Vagina (tissue), 2 donors: ENCODE measurements at regions not wholly inside any gene's neighbourhood (a gene's known extent, or its start where the extent isn't known, plus 50 kb on each side); places are given as distances from the start of the nearest gene placed in this dataset.
A peak's percentile ranks its signal among the peaks of the same experiment; 100 is the strongest.

ENCODE experiments used
- DNase-seq, 2 donors: peaks; one replicate each; pipeline ENCODE4 v3.0.0-alpha.2; 2017; ENCODE audit errors: extremely low spot score in 2 of 2
- H3K27ac ChIP-seq: fragments of 200-600 bp; sonication (generic); one replicate; pipeline ENCODE4 v1.5.1; 2019
- H3K27me3 ChIP-seq: fragments of 200-600 bp; sonication (generic); one replicate; pipeline ENCODE4 v1.5.1; 2019
- H3K36me3 ChIP-seq, 2 donors: fragments of 200-600 bp; sonication (generic); one replicate each; pipeline ENCODE4 v1.5.1; 2017 to 2019
- H3K4me1 ChIP-seq: fragments of 200-600 bp; sonication (generic); one replicate; pipeline ENCODE4 v1.5.1; 2019
- H3K4me3 ChIP-seq, 2 donors: fragments of 200-600 bp; sonication (generic); 1 replicate in 1 of 2; 2 replicates in 1 of 2; pipeline ENCODE4 v1.5.1; 2016 to 2019
- H3K9me3 ChIP-seq: fragments of 200-600 bp; sonication (generic); one replicate; pipeline ENCODE4 v1.5.1; 2019
- CTCF ChIP-seq, 3 experiments: fragments of 450-650 bp in 2 of 3; fragments of 200-600 bp in 1 of 3; sonication (generic) in 1 of 3; IDR thresholded peaks; one replicate each; pipeline ENCODE4 v1.5.1; 2017 to 2019; ENCODE audit warnings: antibody characterized with exemption in 3 of 3, mild to moderate bottlenecking in 2 of 3, moderate library complexity in 2 of 3
- POLR2A ChIP-seq, 2 donors: fragments of 450-650 bp; IDR thresholded peaks; one replicate each; pipeline ENCODE4 v1.6.1; 2017; ENCODE audit warnings: antibody characterized with exemption in 2 of 2, mild to moderate bottlenecking in 2 of 2, moderate library complexity in 2 of 2
- POLR2AphosphoS5 ChIP-seq, 2 donors: sonication (generic); formaldehyde crosslinking; IDR thresholded peaks; one replicate each; pipeline ENCODE4 v1.9.0; 2017; ENCODE audit warnings: antibody characterized with exemption in 2 of 2, mild to moderate bottlenecking in 2 of 2, low read depth in 1 of 2; ENCODE audit not compliant: insufficient read depth in 1 of 2
- intact Hi-C: fragments of 100-400 bp; cut with DNase I; formaldehyde crosslinking; loops from one replicate; pipeline ENCODE4 v1.15.1; 2023

GRCh38 chr2:65553504-65554074 lies 121.2 kb upstream of the SPRED2 start:
- Histone ChIP-seq H3K27me3 (no peaks in the 10 kb centered on the region), H3K4me1 (no peaks in the 10 kb centered on the region), H3K27ac (no peak overlapping the region), H3K4me3 (no peak overlapping the region), H3K36me3 (no peaks in the 10 kb centered on the region), H3K9me3 (no peaks in the 10 kb centered on the region)
- intact Hi-C loops = loop anchor here (5.0 kb wide), 1 partner anchor 291 kb away; no protein-coding TSS in a partner anchor
- peak in 1 of 3 experiments; percentile 6 for TF ChIP-seq CTCF (IDR thresholded peaks at IDR 0.05)
- no peak for TF ChIP-seq POLR2AphosphoS5 (IDR thresholded peaks at IDR 0.05; ENCODE audit: insufficient read depth in 1 of 2, low read depth in 1 of 2)
- DNase-seq = no peak

GRCh38 chr2:65551528-65551927 lies 119.1 kb upstream of the SPRED2 start:
- TF ChIP-seq POLR2A (IDR thresholded peaks at IDR 0.05) = no peak
- no peak for TF ChIP-seq POLR2AphosphoS5 (IDR thresholded peaks at IDR 0.05; ENCODE audit: insufficient read depth in 1 of 2, low read depth in 1 of 2)
- TF ChIP-seq CTCF (IDR thresholded peaks at IDR 0.05) = no peak
- H3K9me3 ChIP-seq = no peaks in the 10 kb centered on the region
- H3K4me1 ChIP-seq = no peaks in the 10 kb centered on the region
- intact Hi-C loops = loop anchor here (5.0 kb wide), 1 partner anchor 289 kb away; no protein-coding TSS in a partner anchor
- DNase-seq = no peak
- no peaks in the 10 kb centered on the region for H3K36me3 ChIP-seq
- no peak overlapping the region for H3K27ac ChIP-seq
- H3K27me3 ChIP-seq = no peaks in the 10 kb centered on the region
- H3K4me3 ChIP-seq = no peak overlapping the region

GRCh38 chr2:65550246-65550645 lies 117.8 kb upstream of the SPRED2 start:
- H3K36me3 ChIP-seq = no peaks in the 10 kb centered on the region
- no peak overlapping the region for H3K4me3 ChIP-seq
- intact Hi-C loops = loop anchor here (5.0 kb wide), 1 partner anchor 288 kb away; no protein-coding TSS in a partner anchor
- no peak for DNase-seq
- H3K4me1 ChIP-seq = no peaks in the 10 kb centered on the region
- no peak for TF ChIP-seq POLR2AphosphoS5 (IDR thresholded peaks at IDR 0.05; ENCODE audit: insufficient read depth in 1 of 2, low read depth in 1 of 2)
- TF ChIP-seq CTCF (IDR thresholded peaks at IDR 0.05) = no peak
- TF ChIP-seq POLR2A (IDR thresholded peaks at IDR 0.05) = no peak
- no peaks in the 10 kb centered on the region for H3K9me3 ChIP-seq
- no peak overlapping the region for H3K27ac ChIP-seq
- H3K27me3 ChIP-seq = no peaks in the 10 kb centered on the region

- Histone ChIP-seq H3K9me3 (no peaks in the 10 kb centered on the region), H3K36me3 (no peaks in the 10 kb centered on the region), H3K4me3 (no peak overlapping the region), H3K4me1 (no peaks in the 10 kb centered on the region), H3K27me3 (no peaks in the 10 kb centered on the region), H3K27ac (no peak overlapping the region)
- TF ChIP-seq POLR2A (IDR thresholded peaks at IDR 0.05) (no peak), POLR2AphosphoS5 (IDR thresholded peaks at IDR 0.05; ENCODE audit: insufficient read depth in 1 of 2, low read depth in 1 of 2) (no peak), CTCF (IDR thresholded peaks at IDR 0.05) (no peak)
- DNase-seq = no peak
- intact Hi-C loops = loop anchor here (5.0 kb wide), 1 partner anchor 287 kb away; no protein-coding TSS in a partner anchor
Observed at GRCh38 chr2:65549631-65550030, 117.2 kb upstream of the SPRED2 start.

GRCh38 chr2:65549257-65549627 lies 116.8 kb upstream of the SPRED2 start:
- Histone ChIP-seq H3K4me1 (no peaks in the 10 kb centered on the region), H3K27ac (no peak overlapping the region), H3K27me3 (no peaks in the 10 kb centered on the region), H3K4me3 (no peak overlapping the region), H3K9me3 (no peaks in the 10 kb centered on the region), H3K36me3 (no peaks in the 10 kb centered on the region)
- intact Hi-C loops = no loop called here
- no peak for DNase-seq
- TF ChIP-seq CTCF (IDR thresholded peaks at IDR 0.05) (no peak), POLR2AphosphoS5 (IDR thresholded peaks at IDR 0.05; ENCODE audit: insufficient read depth in 1 of 2, low read depth in 1 of 2) (no peak), POLR2A (IDR thresholded peaks at IDR 0.05) (no peak)
